Fibroblast of skin of right quadriceps (primary cell): ENCODE measurements at regions not wholly inside any gene's neighbourhood (a gene's known extent, or its start where the extent isn't known, plus 50 kb on each side); places are given as distances from the start of the nearest gene placed in this dataset.

Experiments
- DNase-seq: peaks from one replicate; pipeline ENCODE4 v3.0.0-alpha.2; 2013

GRCh38 chr9:89554307-89555035 lies 50.3 kb upstream of the GADD45G start:
- DNase-seq, result no peak

- no peak for DNase-seq
Measured at GRCh38 chr9:89553451-89554010, 51.3 kb upstream of the GADD45G start.

DNA sequence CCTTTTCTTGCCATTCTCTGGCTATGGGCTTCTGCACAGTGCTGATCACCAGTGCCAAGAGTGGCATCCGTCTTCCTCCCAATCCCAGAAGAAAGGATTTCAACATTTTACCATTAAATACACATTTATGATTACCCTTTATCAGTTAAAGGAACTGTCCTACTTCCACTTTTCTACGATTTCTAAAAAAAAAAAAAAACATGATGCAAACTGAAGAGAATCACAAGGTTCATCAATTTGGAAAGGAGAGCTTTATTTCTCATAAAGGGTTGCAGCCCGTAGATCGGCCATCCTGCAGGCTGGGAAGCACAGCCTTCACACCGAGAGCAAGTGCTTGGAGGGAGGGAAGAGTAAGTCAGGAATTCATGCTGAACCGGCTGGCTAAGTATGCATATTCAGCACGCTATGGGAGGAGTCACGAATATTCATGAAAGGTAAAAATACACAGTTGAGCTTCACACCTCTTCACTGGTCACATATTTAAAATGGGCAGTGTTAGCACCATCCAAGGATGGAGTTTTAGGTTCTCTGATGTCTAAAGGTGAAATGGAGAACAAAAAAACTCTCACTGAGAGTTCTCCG lies 52.5 kb upstream of the SEMA4D start:
- no peak for DNase-seq

DNA sequence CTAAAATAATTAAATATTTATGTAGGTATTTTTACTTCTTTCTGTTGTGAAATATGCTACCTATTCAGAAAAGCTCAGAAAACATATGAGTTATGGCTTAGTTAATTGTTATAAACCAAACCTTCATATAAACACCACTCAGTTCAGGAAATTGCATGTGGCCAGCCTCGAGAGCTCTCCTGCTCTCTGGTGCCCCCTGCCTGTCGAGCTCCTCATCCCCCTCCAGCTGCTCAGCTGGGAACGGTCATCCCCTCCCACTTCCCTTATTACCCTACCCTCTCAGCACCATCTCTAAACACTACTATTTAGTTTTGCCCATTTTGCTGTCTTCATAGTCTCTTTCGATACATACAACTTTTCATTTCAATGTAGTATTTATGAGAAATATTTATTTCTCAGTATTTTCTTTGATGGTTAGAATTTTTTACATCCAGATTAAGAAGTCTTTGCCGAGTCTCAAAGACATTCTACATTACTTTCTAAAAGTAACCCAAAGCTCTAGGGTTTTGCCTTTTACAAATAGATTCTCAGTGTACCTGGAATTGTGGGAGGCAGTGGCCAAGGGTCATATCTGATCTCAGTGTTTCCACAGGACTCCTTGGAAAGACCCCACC lies 51.2 kb upstream of the SEMA4D start:
- DNase-seq, result peak; percentile 53

DNA sequence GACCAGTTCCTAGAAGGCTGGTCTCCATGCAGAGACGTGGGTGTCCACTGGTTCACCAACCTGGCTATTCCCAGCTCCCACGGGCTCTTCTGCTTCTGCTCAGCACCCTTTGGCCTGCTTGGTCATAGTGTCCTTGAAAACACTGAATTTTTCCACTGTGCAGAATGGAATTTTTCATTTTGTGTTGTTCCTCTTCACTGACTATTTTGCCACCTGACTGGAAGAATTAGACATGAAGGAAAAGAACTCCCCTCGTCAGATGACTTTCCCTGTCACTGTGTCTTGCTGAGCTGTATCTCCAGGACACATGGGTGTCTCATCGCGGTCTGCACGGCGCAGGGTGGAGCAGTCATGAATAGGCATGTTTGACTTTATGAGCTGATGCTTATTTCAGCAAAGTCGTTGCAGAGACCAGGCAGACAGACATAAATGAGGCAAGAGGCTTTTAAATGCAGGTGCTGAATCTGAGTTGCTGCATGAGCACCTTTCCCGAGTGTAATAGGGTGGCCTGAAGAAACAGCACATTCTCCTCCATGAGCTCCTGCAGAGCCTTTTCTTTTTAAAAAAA lies 50.2 kb upstream of the SEMA4D start:
- no peak for DNase-seq
